Erythroblast (primary cell): ENCODE measurements at regions not wholly inside any gene's neighbourhood (a gene's known extent, or its start where the extent isn't known, plus 50 kb on each side); places are given as distances from the start of the nearest gene placed in this dataset.

Source experiments
- DNase-seq, 2 experiments: peaks; one replicate each; lab custom pipeline; 2025; lab: John Stamatoyannopoulos, UW
- GATA1 ChIP-seq: IDR thresholded peaks from 2 replicates; pipeline ENCODE4 v1.6.1; 2011; ENCODE audit warnings: low read depth, mild to moderate bottlenecking, control low read depth, low read length, moderate library complexity
- POLR2A ChIP-seq: IDR thresholded peaks from 2 replicates; pipeline ENCODE4 v1.6.1; 2011; ENCODE audit warnings: mild to moderate bottlenecking, low read length

DNA sequence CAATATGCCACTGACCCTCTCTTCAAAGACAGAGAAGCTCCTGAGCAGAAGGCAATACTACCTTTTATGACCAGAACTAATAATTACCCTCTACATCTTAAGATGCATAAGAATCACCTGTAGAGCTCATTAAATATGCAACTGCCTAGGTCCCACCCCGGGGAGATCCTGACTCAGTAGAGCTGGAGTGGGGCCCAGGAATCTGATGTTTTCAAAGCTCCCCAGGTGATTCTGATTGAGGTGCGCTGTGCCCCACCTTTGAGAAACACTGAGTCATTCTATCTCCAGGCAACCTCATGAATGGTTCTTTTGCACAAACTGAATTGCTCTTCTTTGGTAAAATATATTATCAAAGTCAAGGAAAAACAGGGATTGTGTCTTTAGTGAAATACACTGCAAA lies 149.3 kb upstream of the BMP4 start:
- DNase-seq: no peak
- TF ChIP-seq GATA1: no peak

DNA sequence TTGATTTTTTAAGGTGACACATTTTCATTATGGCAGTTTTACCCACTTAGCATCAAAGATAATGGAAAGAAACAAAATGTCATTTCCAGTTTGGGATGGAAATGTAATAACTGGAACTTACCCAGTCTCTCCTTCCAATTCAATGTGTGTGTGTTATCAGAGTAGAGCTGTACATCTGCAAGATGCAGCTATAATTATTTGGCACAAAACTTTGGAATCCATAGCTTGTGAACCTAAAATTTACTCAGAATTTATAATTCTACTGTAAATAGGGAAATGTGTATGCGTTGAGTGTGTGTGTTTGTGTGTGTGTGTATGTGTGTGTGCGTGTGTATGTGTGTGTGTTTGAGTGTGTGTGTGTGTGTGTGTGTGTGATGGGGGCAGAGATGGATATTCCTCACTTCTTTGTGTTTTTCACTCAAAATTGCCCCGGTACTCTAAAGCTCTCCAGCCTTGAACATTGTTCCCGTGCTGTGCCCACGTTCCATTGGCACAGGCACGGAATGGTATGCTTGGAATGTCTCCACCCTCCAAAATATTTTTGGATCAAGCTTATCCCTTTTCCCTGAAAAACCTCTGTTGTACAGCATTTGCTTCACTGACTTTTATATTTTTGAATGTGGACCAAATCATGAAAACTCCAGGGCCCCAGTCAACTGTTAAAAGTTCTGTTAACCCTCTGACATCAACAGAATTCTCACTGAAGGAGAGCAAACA lies 150.2 kb upstream of the BMP4 start:
- no peak for TF ChIP-seq POLR2A
- TF ChIP-seq GATA1: no peak
- no peak for DNase-seq

DNA sequence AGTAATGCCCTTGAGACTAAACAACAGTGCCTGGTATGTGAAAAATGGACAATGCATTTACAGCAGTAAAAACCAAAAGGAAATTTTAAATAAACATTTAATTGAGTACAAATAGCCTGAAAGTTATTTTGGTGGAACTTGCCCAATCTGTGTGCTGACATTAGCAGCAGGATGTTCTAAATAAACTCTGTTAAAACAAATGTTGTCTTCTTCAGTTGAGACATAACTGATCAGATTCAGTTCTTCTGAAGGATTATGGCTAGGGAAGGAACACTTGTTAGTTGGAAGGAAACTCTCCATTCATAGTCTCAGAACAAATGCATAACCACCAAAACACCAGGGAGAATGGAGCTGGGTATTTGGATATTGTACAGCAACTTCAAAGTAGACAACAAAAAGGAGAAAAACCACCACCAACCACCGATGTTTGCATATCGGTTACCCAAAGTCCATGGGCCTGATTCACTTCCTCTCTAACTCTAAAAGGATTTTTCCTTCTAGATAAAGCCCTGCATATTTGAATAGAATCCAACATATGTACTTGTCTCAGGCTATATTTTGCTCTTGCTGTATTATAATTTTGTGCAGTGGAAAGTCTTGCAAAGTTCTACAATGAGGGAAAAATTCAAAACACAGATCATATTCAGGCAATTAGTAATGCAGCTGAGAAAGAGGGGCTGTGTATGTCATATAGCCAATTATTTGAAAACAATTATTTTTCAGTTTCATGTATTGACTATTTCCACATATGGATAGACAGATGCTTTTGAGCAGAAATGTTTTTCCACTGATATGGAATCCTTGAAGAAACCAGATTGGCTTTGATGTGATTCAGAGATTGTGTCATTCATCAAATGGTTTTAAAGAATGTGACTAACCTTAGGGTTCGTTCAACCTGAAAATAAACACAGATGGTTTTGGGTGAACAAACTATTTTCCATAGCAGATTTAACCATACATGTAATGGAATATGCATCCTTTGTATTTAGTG lies 152.2 kb upstream of the BMP4 start:
- DNase-seq: no peak
- TF ChIP-seq POLR2A: no peak
- TF ChIP-seq GATA1: no peak

DNA sequence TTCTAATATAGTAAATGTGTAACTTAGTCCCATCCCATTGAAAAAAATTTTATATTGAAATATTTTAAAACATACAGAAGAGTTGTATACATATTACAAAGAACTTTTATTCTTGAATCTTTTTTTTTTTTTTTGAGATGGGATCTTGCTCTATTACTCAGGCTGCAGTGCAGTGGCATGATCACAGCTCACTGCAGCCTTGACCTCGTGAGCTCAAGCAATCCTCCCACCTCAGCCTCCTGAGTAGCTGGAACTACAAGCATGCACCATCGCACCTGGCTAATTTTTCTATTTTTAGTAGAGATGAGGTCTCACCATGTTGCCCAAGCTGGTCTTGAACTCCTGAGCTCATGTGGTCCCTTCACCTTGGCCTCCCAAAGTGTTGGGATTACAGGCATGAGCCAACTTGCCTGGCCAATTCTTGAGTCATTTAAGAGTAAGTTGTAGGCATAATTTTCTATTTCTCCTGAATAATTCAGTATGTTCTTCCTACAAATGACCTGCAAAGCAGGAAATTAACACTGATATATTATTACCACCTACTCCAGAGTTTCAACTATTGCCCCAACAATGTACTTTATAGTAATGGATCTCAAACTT lies 153.0 kb upstream of the BMP4 start:
- no peak for TF ChIP-seq POLR2A
- TF ChIP-seq GATA1: no peak
- no peak for DNase-seq

DNA sequence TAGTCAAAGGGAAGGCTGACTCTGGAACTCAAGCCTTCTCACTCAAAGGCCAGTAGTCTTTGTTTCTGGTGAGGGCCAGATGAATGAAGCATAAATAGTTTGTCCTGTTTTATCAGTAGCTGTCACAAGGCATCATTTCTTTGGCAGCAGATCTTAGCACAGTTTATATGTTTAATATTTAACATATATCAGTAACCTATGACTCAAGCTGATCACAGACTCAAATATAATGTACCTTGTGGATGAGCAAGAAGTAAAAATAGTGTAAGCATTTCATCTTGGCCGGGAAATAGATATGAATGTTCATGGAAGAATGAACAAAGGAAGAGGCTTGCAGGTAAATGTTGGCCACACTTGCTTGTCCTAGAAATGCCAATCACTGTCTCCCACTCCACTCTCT lies 158.3 kb upstream of the BMP4 start:
- no peak for DNase-seq
- TF ChIP-seq GATA1 (no peak), POLR2A (no peak)

DNA sequence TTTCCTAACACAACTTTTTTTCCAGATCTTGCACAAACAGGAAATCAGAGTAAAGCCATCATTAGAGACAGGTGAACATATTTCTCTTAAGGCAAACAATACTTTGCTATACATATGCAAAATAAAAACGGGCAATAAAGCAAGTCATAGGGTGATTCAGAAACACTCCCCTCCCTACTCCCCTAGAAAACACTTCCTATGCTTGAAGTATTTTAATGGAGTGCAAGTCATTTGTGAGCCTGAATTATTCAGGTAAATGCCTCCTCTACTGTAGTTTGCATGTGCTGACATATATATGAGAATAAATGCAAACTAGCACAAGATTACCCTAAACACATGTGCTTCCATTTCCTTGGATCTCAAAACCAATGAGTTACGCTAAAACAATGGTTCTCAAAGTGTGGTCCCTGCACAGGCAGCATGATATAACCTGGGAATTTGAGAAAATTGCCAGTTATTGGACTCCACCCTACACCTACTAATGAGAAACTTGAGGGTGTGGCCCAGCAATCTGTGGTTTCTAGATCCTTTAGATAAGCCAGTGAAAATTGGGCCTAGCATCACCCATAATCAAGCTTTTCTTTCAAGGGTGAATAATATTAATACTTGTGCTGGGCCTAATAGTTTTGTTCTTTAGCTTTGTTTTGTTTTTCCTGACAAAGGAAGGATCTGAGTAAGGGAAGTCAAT lies 159.7 kb upstream of the BMP4 start:
- no peak for DNase-seq
- no peak for TF ChIP-seq GATA1
- TF ChIP-seq POLR2A: no peak

DNA sequence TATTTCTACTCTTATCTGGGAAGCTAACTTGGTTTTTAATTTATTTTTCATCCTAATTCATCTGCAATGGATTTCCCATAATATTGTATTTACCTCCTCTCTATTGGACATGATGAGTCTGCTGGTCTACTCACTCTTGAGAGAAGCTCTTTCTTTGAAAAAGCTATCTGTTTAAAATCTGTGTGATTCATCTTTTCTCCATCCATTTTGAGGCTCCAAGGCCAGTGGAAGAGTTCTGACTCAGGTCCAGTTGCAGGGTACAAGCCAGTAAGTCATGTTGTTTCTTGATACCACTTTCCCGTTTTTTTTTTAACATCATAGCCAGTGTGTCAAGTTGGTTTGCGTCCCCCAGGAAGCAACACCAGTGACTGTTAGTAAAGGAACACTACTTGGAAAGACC lies 160.3 kb upstream of the BMP4 start:
- DNase-seq: no peak
- no peak for TF ChIP-seq GATA1

DNA sequence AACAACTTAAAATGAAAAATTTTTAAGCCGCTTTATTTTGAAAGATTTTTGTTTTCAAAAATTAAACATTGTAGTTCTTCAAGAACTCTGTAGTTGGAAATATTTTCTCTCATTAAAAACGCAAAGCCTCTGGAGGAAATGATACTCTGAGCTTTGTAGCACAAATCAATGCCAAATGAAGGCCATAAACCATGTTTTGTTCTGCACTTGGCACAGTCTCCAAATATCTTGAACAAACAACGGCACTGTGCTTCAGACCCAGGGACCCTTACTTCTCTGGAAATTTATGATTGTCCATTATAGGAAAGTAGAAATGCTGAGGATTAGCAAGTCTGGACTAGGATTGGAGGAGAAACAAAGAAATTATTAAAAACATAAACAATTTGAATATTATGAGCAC lies 160.8 kb upstream of the BMP4 start:
- TF ChIP-seq GATA1 (no peak), POLR2A (no peak)
- DNase-seq: no peak

DNA sequence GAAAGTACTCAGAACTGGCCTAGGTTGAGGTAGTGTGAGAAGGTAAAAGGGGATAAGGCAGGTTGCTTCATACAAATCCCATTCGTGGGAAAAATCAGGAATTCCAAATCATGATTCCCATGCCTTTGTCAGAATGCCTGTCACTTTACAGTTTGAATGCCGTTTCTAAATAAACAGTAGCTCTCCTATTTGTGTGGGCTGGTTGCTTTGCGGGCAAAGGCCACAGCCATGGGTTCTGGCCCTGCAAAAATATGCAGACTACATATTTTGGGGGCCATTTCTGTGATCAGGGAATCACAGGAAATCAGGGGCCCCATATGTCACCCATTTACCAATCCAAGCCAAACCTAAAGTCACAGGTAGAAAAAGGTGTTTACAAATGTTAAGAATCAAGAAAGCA lies 161.3 kb upstream of the BMP4 start:
- DNase-seq: no peak
- no peak for TF ChIP-seq POLR2A

DNA sequence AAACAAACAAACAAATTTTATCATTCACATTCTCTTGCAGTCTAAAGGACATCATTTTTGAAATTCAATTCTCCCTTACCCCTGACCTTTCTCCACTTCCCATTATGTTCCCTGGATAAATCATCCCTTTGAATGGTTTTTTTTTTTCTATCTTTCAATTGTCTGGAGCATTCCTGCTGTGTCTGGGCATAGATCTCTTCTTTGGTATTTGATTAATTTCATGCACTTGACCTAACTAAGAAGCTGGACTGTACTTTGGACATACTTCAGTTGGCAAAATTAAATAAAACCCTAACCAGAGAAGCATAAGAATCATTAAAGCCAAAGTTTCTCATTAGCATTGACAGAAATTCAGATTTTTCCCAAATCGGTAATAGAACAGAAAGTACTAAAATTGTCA lies 163.6 kb upstream of the BMP4 start:
- no peak for TF ChIP-seq GATA1
- TF ChIP-seq POLR2A: no peak
- no peak for DNase-seq

DNA sequence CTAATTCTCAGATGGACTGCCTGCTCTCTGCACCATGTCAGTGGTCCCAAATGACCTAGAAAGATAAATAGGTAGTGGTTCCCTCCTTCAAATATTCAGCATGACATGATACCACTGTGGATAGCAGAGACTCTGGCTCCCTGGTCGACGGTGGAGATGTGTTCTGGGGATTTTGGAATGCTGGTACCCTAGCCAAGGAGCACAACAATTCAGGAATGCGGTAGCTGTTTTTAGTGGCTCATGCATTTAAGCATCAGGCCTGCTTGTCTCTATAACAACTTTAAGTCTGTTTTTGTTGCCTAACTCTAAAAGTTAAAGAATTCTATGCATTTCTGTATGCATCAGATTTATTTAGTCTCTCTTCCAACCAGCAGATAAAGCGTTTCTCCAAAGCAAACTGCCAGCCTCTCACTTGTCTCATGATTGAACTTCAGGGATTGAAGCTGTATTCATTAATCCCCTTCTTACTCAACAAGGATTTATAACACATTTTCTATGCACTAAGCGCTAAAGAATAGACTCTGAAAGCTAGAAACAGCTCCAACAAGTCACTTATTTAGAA lies 164.9 kb upstream of the BMP4 start:
- DNase-seq: no peak
- TF ChIP-seq POLR2A (no peak), GATA1 (no peak)

DNA sequence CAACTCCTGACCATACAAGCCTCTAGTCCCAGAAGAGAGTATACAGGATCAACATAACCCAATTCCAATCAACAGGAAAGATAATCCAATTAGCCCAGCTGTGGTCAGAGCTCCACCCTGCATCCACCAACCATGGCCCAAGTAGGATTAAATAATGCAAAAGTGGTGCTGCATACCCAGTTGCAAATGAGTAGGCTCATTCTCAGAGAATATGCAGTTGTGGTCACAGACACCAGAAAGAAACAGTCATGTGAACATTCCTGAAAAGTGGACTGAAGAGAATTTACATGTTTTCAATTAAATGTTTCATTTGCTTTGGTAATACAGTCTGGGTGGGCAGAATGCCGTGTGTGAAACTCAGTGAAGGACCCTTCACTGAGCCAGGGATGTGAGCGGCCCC lies 167.2 kb upstream of the BMP4 start:
- DNase-seq: no peak
- no peak for TF ChIP-seq POLR2A
- no peak for TF ChIP-seq GATA1

DNA sequence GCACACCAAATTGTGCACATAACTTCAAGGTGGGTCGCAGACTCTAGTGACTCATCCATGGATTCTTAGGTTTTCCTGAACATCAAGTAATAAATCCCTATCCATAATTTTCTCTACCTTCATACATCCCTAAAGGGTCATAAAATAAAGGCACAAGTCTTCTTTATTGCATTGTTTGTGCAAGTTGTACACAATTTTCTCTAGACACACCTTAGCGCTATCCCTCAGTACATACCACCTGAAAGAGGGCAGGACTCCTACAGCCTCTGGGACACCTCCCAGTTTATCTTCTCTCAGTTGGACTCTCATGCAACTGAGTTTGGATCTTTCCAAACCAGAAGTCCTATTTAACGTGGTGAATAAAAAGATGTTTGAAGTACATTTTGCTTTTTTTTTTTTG lies 168.5 kb upstream of the BMP4 start:
- DNase-seq: no peak
- TF ChIP-seq POLR2A: no peak
